Neural cell (in vitro differentiated cells): ENCODE measurements at regions not wholly inside any gene's neighbourhood (a gene's known extent, or its start where the extent isn't known, plus 50 kb on each side); places are given as distances from the start of the nearest gene placed in this dataset.

Source experiments
- H2AFZ ChIP-seq: fragments of 200-600, 300-800 bp; sonication (generic), shearing (Covaris generic); 2 replicates; pipeline ENCODE4 v1.6.0; 2014; ENCODE audit warnings: low read depth, mild to moderate bottlenecking, antibody characterized with exemption, low read length, moderate library complexity
- H3F3A ChIP-seq: fragments of 200-600 bp; shearing (Covaris generic); 2 replicates; pipeline ENCODE4 v1.6.1; 2016; ENCODE audit warnings: mild to moderate bottlenecking, moderate library complexity, mixed read lengths, antibody characterized with exemption, low read length; ENCODE audit not compliant: insufficient read depth, poor library complexity, severe bottlenecking
- H3K27ac ChIP-seq: fragments of 200-600, 300-800 bp; sonication (generic), shearing (Covaris generic); 2 replicates; pipeline ENCODE4 v1.5.1; 2014; ENCODE audit warnings: mild to moderate bottlenecking, low read length, moderate library complexity
- H3K27me3 ChIP-seq: fragments of 300-800, 200-600 bp; sonication (generic), shearing (Covaris generic); 2 replicates; pipeline ENCODE4 v1.6.0; 2014; ENCODE audit warnings: mild to moderate bottlenecking, low read depth, low read length, moderate library complexity; ENCODE audit not compliant: insufficient read depth
- H3K36me3 ChIP-seq: fragments of 300-800, 200-600 bp; sonication (generic), shearing (Covaris generic); 2 replicates; pipeline ENCODE4 v1.5.1; 2014; ENCODE audit warnings: mild to moderate bottlenecking, antibody characterized with exemption, low read length, moderate library complexity; ENCODE audit not compliant: insufficient read depth
- H3K4me2 ChIP-seq: fragments of 300-800, 200-600 bp; sonication (generic), shearing (Covaris generic); 2 replicates; pipeline ENCODE4 v1.6.0; 2014; ENCODE audit warnings: mild to moderate bottlenecking, low read length
- H3K4me3 ChIP-seq: fragments of 300-800, 200-600 bp; sonication (generic), shearing (Covaris generic); 2 replicates; pipeline ENCODE4 v1.5.1; 2014; ENCODE audit warnings: mild to moderate bottlenecking, low read length, moderate library complexity
- H3K79me2 ChIP-seq: fragments of 200-600 bp; shearing (Covaris generic); replicated peaks from 2 replicates; pipeline ENCODE4 v1.6.0; 2014; ENCODE audit warnings: mild to moderate bottlenecking, low read length, moderate library complexity; ENCODE audit not compliant: insufficient read depth
- H3K9ac ChIP-seq: fragments of 300-800, 200-600 bp; sonication (generic), shearing (Covaris generic); 2 replicates; pipeline ENCODE4 v1.6.1; 2016; ENCODE audit warnings: mild to moderate bottlenecking, low read length, mixed read lengths
- H3K9me2 ChIP-seq: fragments of 200-600 bp; shearing (Covaris generic); 2 replicates; pipeline ENCODE4 v1.6.1; 2016; ENCODE audit warnings: mild to moderate bottlenecking, low read length, mixed read lengths; ENCODE audit not compliant: insufficient read depth
- H3K9me3 ChIP-seq: fragments of 200-600, 300-800 bp; sonication (generic), shearing (Covaris generic); 2 replicates; pipeline ENCODE4 v1.6.1; 2016; ENCODE audit warnings: mild to moderate bottlenecking, mixed run types, low read length, moderate library complexity, mixed read lengths
- H4K20me1 ChIP-seq: fragments of 200-600 bp; shearing (Covaris generic); 2 replicates; pipeline ENCODE4 v1.6.1; 2016; ENCODE audit warnings: mild to moderate bottlenecking, mixed run types; ENCODE audit not compliant: insufficient read depth
- EP300 ChIP-seq: fragments of 450-650 bp; conservative IDR thresholded peaks from 2 replicates; pipeline ENCODE4 v1.6.1; 2014; ENCODE audit warnings: antibody characterized with exemption, mild to moderate bottlenecking, moderate library complexity; ENCODE audit not compliant: poor library complexity, severe bottlenecking
- EZH2 ChIP-seq: fragments of 200-600, 300-800 bp; shearing (Covaris generic), sonication (generic); IDR thresholded peaks from 2 replicates; pipeline ENCODE4 v1.6.1; 2014; ENCODE audit warnings: antibody characterized with exemption, low read length, borderline replicate concordance, mild to moderate bottlenecking; ENCODE audit not compliant: insufficient read depth, poor library complexity, severe bottlenecking
- MXI1 ChIP-seq: fragments of 450-650 bp; conservative IDR thresholded peaks from 2 replicates; pipeline ENCODE4 v1.6.1; 2014; ENCODE audit warnings: antibody characterized with exemption, mild to moderate bottlenecking; ENCODE audit not compliant: poor library complexity, severe bottlenecking
- POLR2AphosphoS5 ChIP-seq: IDR thresholded peaks from 2 replicates; pipeline ENCODE4 v1.6.1; 2012
- RAD21 ChIP-seq: fragments of 450-650 bp; conservative IDR thresholded peaks from 2 replicates; pipeline ENCODE4 v1.6.1; 2014; ENCODE audit warnings: antibody characterized with exemption, mild to moderate bottlenecking, moderate library complexity
- REST ChIP-seq: IDR thresholded peaks from 2 replicates; pipeline ENCODE4 v1.6.1; 2012; ENCODE audit warnings: borderline replicate concordance
- SMC3 ChIP-seq: fragments of 450-650 bp; conservative IDR thresholded peaks from 2 replicates; pipeline ENCODE4 v1.6.1; 2014; ENCODE audit warnings: antibody characterized with exemption, mild to moderate bottlenecking, moderate library complexity; ENCODE audit not compliant: poor library complexity
- TAF1 ChIP-seq: IDR thresholded peaks from 2 replicates; pipeline ENCODE4 v1.6.1; 2012; ENCODE audit warnings: low read depth
- TF ChIP-seq, protein P1 (sequence below): fragments of 450-650 bp; IDR thresholded peaks from 2 replicates; pipeline ENCODE4 v1.5.1; 2014; ENCODE audit warnings: antibody characterized with exemption, mild to moderate bottlenecking, moderate library complexity; ENCODE audit not compliant: poor library complexity, severe bottlenecking

GRCh38 chr11:69892237-69892985 is 73.2 kb upstream of the FGF3 start:
- no peaks in the 10 kb centered on the region for H3K79me2 ChIP-seq
- H3K27me3 ChIP-seq: no peaks in the 10 kb centered on the region
- H2AFZ ChIP-seq: no peak overlapping the region
- H3K4me3 ChIP-seq: no peak overlapping the region
- no peak overlapping the region for H3K27ac ChIP-seq
- no peak overlapping the region for H3K4me2 ChIP-seq
- TF ChIP-seq TAF1 (no peak), MXI1 (no peak), SMC3 (no peak), RAD21 (no peak), POLR2AphosphoS5 (no peak), EP300 (no peak), EZH2 (no peak)
- TF ChIP-seq, protein P1, sequence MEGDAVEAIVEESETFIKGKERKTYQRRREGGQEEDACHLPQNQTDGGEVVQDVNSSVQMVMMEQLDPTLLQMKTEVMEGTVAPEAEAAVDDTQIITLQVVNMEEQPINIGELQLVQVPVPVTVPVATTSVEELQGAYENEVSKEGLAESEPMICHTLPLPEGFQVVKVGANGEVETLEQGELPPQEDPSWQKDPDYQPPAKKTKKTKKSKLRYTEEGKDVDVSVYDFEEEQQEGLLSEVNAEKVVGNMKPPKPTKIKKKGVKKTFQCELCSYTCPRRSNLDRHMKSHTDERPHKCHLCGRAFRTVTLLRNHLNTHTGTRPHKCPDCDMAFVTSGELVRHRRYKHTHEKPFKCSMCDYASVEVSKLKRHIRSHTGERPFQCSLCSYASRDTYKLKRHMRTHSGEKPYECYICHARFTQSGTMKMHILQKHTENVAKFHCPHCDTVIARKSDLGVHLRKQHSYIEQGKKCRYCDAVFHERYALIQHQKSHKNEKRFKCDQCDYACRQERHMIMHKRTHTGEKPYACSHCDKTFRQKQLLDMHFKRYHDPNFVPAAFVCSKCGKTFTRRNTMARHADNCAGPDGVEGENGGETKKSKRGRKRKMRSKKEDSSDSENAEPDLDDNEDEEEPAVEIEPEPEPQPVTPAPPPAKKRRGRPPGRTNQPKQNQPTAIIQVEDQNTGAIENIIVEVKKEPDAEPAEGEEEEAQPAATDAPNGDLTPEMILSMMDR: no peak
- peaks cover 11% of the 10 kb centered on the region for H3F3A ChIP-seq
- no peaks in the 10 kb centered on the region for H3K9me2 ChIP-seq
- no peak overlapping the region for H3K9ac ChIP-seq
- no peaks in the 10 kb centered on the region for H4K20me1 ChIP-seq
- no peaks in the 10 kb centered on the region for H3K9me3 ChIP-seq
- no peaks in the 10 kb centered on the region for H3K36me3 ChIP-seq

DNA sequence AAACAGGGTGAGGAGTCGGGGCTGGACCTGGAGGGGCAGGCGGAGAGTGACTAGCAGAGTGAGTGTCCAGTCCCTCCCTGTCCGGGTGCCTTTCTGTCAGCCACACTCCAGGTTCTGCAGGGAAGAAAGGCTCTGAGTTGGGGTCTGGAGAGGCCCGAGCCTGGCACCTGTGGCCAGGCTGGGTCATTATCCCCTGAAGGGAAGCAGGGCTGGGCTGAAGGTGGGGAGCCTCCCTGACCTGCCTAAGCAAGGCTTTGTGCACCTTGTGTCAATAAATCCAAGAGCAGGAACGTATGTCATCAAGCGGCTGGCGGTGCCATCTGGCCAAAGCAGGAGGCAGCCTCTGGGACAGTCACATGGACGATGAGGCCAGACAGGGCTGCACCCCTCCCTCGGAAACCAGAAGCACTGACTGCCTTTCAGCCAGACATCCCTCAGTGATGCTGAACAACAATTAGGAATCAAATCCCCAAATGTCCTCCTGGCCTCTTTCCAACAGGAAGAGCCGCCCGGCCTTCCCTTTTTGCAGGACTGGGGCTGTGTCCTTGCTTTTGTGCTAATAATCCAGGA is 73.9 kb upstream of the FGF3 start:
- Histone ChIP-seq H3K9me2 (no peaks in the 10 kb centered on the region), H3K79me2 (no peaks in the 10 kb centered on the region), H3K4me3 (no peak overlapping the region), H3K4me2 (no peak overlapping the region), H3K9me3 (no peaks in the 10 kb centered on the region), H2AFZ (no peak overlapping the region), H3K36me3 (no peaks in the 10 kb centered on the region), H3K9ac (no peak overlapping the region), H3K27ac (no peak overlapping the region), H3K27me3 (no peaks in the 10 kb centered on the region), H3F3A (peaks cover 11% of the 10 kb centered on the region), H4K20me1 (no peaks in the 10 kb centered on the region)
- TF ChIP-seq EZH2 (no peak), SMC3 (no peak), REST (no peak), MXI1 (no peak), TAF1 (no peak), RAD21 (no peak), EP300 (no peak), POLR2AphosphoS5 (no peak)
- TF ChIP-seq, protein P1: no peak
